Pancreas (tissue), 10 donors: ENCODE measurements at regions not wholly inside any gene's neighbourhood (a gene's known extent, or its start where the extent isn't known, plus 50 kb on each side); places are given as distances from the start of the nearest gene placed in this dataset.

Experiments
- ATAC-seq, 4 donors: fragments of 200-7000 bp; cut with Tn5 transposase; one replicate each; pipeline versions ENCODE4 v1.8.0 to v1.9.1; 2020; ENCODE audit warnings: mild to moderate bottlenecking in 4 of 4, moderate library complexity in 4 of 4
- DNase-seq, 6 donors: peaks; one replicate each; pipeline ENCODE4 v3.0.0-alpha.2; 2020
- FAIRE-seq: peaks from 2 replicates; lab custom pipeline; 2012; peaks lifted over from hg19 to GRCh38; lab: Jason Lieb, UNC
- H3K27ac ChIP-seq, 4 donors: fragments of 200-600 bp; sonication (generic); 1 replicate in 3 of 4; 2 replicates in 1 of 4; pipeline versions ENCODE4 v1.5.0 to v1.8.0; 2020
- H3K27me3 ChIP-seq, 4 donors: fragments of 200-600 bp; one replicate each; pipeline ENCODE4 v1.8.0; 2021
- H3K36me3 ChIP-seq, 3 donors: fragments of 200-600 bp; sonication (generic) in 1 of 3; one replicate each; pipeline versions ENCODE4 v1.5.0 to v1.8.0; 2020 to 2021
- H3K4me1 ChIP-seq, 3 donors: fragments of 200-600 bp; one replicate each; pipeline ENCODE4 v1.8.0; 2021
- H3K4me3 ChIP-seq, 4 donors: fragments of 200-600 bp; sonication (generic) in 2 of 4; one replicate each; pipeline versions ENCODE4 v1.5.0 to v1.8.0; 2020 to 2021
- H3K9me3 ChIP-seq, 4 donors: fragments of 200-600 bp; one replicate each; pipeline ENCODE4 v1.8.0; 2021
- CTCF ChIP-seq, 4 donors: fragments of 200-600 bp; sonication (generic) in 3 of 4; IDR thresholded peaks; one replicate each; pipeline versions ENCODE4 v1.5.0 to v1.8.0; 2021; ENCODE audit warnings: antibody characterized with exemption in 4 of 4
- WGBS, 2 donors: extraction: QIAGEN DNeasy Blood & Tissue Kit; methylation state at CpG; one replicate each; pipeline ENCODE4 v1.1.7; 2013; 5-methylcytosine and 5-hydroxymethylcytosine counted together
- intact Hi-C, 3 donors: fragments of 100-400 bp; cut with DNase I; formaldehyde crosslinking; loops; one replicate each; pipeline versions ENCODE4 v1.11.1 to v1.14.2; 2022
- donor health status: healthy with polysubstance abuse.
- donor health status: DM: no; HTN: no; CAD: no; lungs with moderate emphysema.
- donor health status: DM: no; HTN: no; CAD: no.
- donor health status: control.
- donor health status: control.
- donor health status: Bipolar disorder and iron deficiency.
- donor health status: DM: yes; HTN: yes; CAD: no.
- donor health status: DM: no; HTN: no; CAD: no.
- donor health status: DM: no; HTN: no; CAD: no.
- donor health status: DM: yes; HTN: yes; CAD: no.

GRCh38 chr1:55346586-55346985, 131.4 kb upstream of the USP24 start:
- H3K4me3 ChIP-seq: no peak overlapping the region
- no peak overlapping the region for H3K27ac ChIP-seq
- no peaks in the 10 kb centered on the region for H3K4me1 ChIP-seq
- 88 to 89% methylated on average over 1 of the region's 1 CpG for WGBS, 2 donors
- no peaks in the 10 kb centered on the region for H3K36me3 ChIP-seq
- no peaks in the 10 kb centered on the region for H3K9me3 ChIP-seq
- no peaks in the 10 kb centered on the region for H3K27me3 ChIP-seq
- no peak for TF ChIP-seq CTCF (IDR thresholded peaks at IDR 0.05)
- DNase-seq: no peak
- ATAC-seq: no peak
- intact Hi-C loops: no loop called here
- no peak for FAIRE-seq

DNA sequence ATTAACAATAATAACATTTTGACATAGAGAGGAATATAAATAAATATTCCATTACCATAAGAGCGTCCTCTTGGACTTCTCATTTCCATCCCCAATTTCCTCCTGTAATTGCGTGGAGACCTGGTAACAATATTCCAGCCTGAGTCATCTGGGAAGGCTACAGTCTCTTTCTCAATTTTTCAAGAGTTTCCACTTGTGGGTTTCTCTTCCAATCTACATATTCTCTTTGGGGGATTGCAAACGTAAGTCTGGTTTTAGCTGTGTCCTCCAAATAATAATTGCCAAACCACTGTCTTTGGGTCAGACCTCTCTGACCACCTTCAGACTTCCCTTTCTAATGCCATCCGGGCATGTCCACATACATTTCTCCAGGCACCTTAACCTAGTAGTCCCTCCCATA, 124.5 kb upstream of the USP24 start:
- no peaks in the 10 kb centered on the region for H3K36me3 ChIP-seq
- no peak for FAIRE-seq
- intact Hi-C loops: no loop called here

GRCh38 chr1:55338448-55338820, 123.3 kb upstream of the USP24 start:
- H3K27ac ChIP-seq: no peak overlapping the region
- 45 to 51% methylated on average over 3 of the region's 3 CpGs for WGBS, 2 donors
- ATAC-seq: no peak
- no peaks in the 10 kb centered on the region for H3K4me1 ChIP-seq
- H3K27me3 ChIP-seq: no peaks in the 10 kb centered on the region
- intact Hi-C loops: no loop called here
- FAIRE-seq: no peak
- DNase-seq: no peak
- no peak overlapping the region for H3K4me3 ChIP-seq
- H3K36me3 ChIP-seq: no peaks in the 10 kb centered on the region
- H3K9me3 ChIP-seq: no peaks in the 10 kb centered on the region
- TF ChIP-seq CTCF (IDR thresholded peaks at IDR 0.05): no peak

More for the DNA sequence above, 124.5 kb upstream of the USP24 start:
- Histone ChIP-seq H3K27me3 (no peaks in the 10 kb centered on the region), H3K9me3 (no peaks in the 10 kb centered on the region), H3K4me1 (no peaks in the 10 kb centered on the region), H3K27ac (no peak overlapping the region), H3K4me3 (no peak overlapping the region)
- 91 to 92% methylated on average over 4 of the region's 4 CpGs for WGBS, 2 donors
- no peak for DNase-seq
- ATAC-seq: no peak
- no peak for TF ChIP-seq CTCF (IDR thresholded peaks at IDR 0.05)

DNA sequence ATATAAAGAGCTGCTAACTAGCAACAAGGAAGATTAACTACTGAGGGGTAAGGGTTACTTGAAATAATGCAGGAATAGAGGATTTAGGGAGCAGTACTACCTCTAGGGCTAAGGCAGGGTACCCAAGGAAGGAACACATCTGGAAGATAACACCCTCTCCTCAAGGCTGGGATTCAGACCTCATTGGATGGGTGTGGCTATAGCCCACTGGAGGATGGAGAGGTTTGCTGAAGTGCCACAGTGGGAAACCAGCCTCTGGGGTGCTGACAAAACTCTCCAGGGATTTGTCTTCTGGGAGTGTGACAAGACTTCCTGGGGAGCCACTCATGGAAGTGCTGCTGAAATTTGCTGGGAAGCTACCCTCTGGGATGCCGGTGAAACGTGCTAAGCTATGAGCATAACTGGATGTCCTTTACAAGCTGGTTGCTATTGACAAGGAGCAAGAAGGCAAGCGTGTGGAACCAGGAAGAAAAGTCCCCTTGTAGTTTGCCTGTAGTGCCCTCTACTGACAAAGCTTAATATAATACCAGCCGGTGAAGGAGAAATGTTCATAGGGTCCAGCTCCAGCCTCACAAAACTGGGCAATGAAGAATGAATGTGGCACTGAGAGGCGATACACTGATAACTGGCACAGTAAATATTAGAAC, 122.8 kb upstream of the USP24 start:
- no peak overlapping the region for H3K4me3 ChIP-seq
- peak in 1 of 6 donors; percentile 11 for DNase-seq
- 32 to 40% methylated on average over 5 of the region's 5 CpGs for WGBS, 2 donors
- no peak for TF ChIP-seq CTCF (IDR thresholded peaks at IDR 0.05)
- no peaks in the 10 kb centered on the region for H3K4me1 ChIP-seq
- no peaks in the 10 kb centered on the region for H3K36me3 ChIP-seq
- no peak overlapping the region for H3K27ac ChIP-seq
- FAIRE-seq: no peak
- H3K27me3 ChIP-seq: no peaks in the 10 kb centered on the region
- ATAC-seq: peak in 3 of 4 donors; percentile 29 to 77 (median 54)
- intact Hi-C loops: no loop called here
- no peaks in the 10 kb centered on the region for H3K9me3 ChIP-seq

- Histone ChIP-seq H3K36me3 (no peaks in the 10 kb centered on the region), H3K27me3 (no peaks in the 10 kb centered on the region), H3K4me3 (no peak overlapping the region), H3K27ac (no peak overlapping the region), H3K9me3 (no peaks in the 10 kb centered on the region), H3K4me1 (no peaks in the 10 kb centered on the region)
- ATAC-seq (no peak), DNase-seq (no peak), FAIRE-seq (no peak)
- WGBS, 2 donors: 75 to 90% methylated on average over 6 of the region's 6 CpGs
- intact Hi-C loops: no loop called here
- TF ChIP-seq CTCF (IDR thresholded peaks at IDR 0.05): no peak
Observed at GRCh38 chr1:55334797-55335196, 119.6 kb upstream of the USP24 start.
